HEK293 (cell line): ENCODE measurements at regions not wholly inside any gene's neighbourhood (a gene's known extent, or its start where the extent isn't known, plus 50 kb on each side); places are given as distances from the start of the nearest gene placed in this dataset.

ENCODE experiments used
- CTCF ChIA-PET: fragments of 350-600 bp; formaldehyde crosslinking; extraction: SDS; loops from one replicate; lab custom pipeline; 2021; ENCODE audit warnings: antibody characterized with exemption; lab: Yijun Ruan, JAX
- POLR2A ChIA-PET: fragments of 300-600 bp; formaldehyde crosslinking; extraction: SDS; loops from one replicate; lab custom pipeline; 2020; ENCODE audit warnings: antibody characterized with exemption, inconsistent platforms; lab: Yijun Ruan, JAX
- H3K27ac ChIP-seq: fragments of 200-500 bp; sonication (Bioruptor generic); 2 replicates; pipeline ENCODE4 v1.5.1; 2014; ENCODE audit warnings: low read depth, low read length, control low read depth, inconsistent platforms; ENCODE audit errors: extremely low read depth
- H3K36me3 ChIP-seq, 2 experiments: fragments of 200-500 bp in 1 of 2; sonication (Bioruptor generic) in 1 of 2; 1 replicate in 1 of 2; 2 replicates in 1 of 2; pipeline ENCODE4 v1.5.1; 2014 to 2017; ENCODE audit warnings: inconsistent platforms in 2 of 2, low read length in 2 of 2; ENCODE audit not compliant: control insufficient read depth in 2 of 2, insufficient read depth in 1 of 2
- H3K4me1 ChIP-seq: fragments of 200-500 bp; sonication (Bioruptor generic); 2 replicates; pipeline ENCODE4 v1.5.1; 2014; ENCODE audit warnings: mild to moderate bottlenecking, low read length, inconsistent platforms; ENCODE audit not compliant: control insufficient read depth, insufficient read depth
- H3K4me3 ChIP-seq: 2 replicates; pipeline ENCODE4 v1.5.1; 2011; ENCODE audit warnings: low read depth, mild to moderate bottlenecking, control low read depth, low read length, moderate library complexity
- H3K9me3 ChIP-seq: fragments of 200-500 bp; sonication (Bioruptor generic); 2 replicates; pipeline ENCODE4 v1.5.1; 2014; ENCODE audit warnings: low read depth, low read length, inconsistent platforms; ENCODE audit not compliant: control insufficient read depth, insufficient read depth
- KLF17 ChIP-seq: fragments of 450-650 bp; formaldehyde crosslinking; IDR thresholded peaks from 2 replicates; pipeline ENCODE4 v1.5.1; 2016; ENCODE audit warnings: missing biosample characterization, missing genetic modification characterization
- MEIS1 ChIP-seq: sonication (generic); formaldehyde crosslinking; IDR thresholded peaks from 2 replicates; pipeline ENCODE4 v1.8.1; 2022; ENCODE audit warnings: missing genetic modification reagents, mild to moderate bottlenecking, borderline replicate concordance
- MYNN ChIP-seq: fragments of 450-650 bp; formaldehyde crosslinking; IDR thresholded peaks from 2 replicates; pipeline ENCODE4 v1.5.1; 2016; ENCODE audit warnings: missing biosample characterization, missing genetic modification characterization, borderline replicate concordance
- OSR2 ChIP-seq: fragments of 450-650 bp; formaldehyde crosslinking; IDR thresholded peaks from 2 replicates; pipeline ENCODE4 v1.5.1; 2016; ENCODE audit warnings: missing biosample characterization, missing genetic modification characterization
- TRIM28 ChIP-seq: IDR thresholded peaks from 2 replicates; pipeline ENCODE4 v1.6.1; 2011; ENCODE audit warnings: low read length, control low read depth, borderline replicate concordance
- ZBTB1 ChIP-seq: fragments of 450-650 bp; formaldehyde crosslinking; IDR thresholded peaks from 2 replicates; pipeline ENCODE4 v1.5.1; 2016; ENCODE audit warnings: missing biosample characterization, missing genetic modification characterization
- ZFHX2 ChIP-seq: fragments of 450-650 bp; formaldehyde crosslinking; conservative IDR thresholded peaks from 2 replicates; pipeline ENCODE4 v1.5.1; 2016; ENCODE audit warnings: missing biosample characterization, missing genetic modification characterization
- ZFP37 ChIP-seq: fragments of 450-650 bp; formaldehyde crosslinking; IDR thresholded peaks from 2 replicates; pipeline ENCODE4 v1.5.1; 2016; ENCODE audit warnings: missing biosample characterization, missing genetic modification characterization
- ZNF140 ChIP-seq: fragments of 450-650 bp; formaldehyde crosslinking; IDR thresholded peaks from 2 replicates; pipeline ENCODE4 v1.5.1; 2016; ENCODE audit warnings: missing biosample characterization, missing genetic modification characterization
- ZNF148 ChIP-seq: fragments of 450-650 bp; formaldehyde crosslinking; IDR thresholded peaks from 2 replicates; pipeline ENCODE4 v1.5.0; 2017; ENCODE audit warnings: missing biosample characterization, missing genetic modification characterization, borderline replicate concordance
- ZNF19 ChIP-seq: fragments of 450-650 bp; formaldehyde crosslinking; IDR thresholded peaks from 2 replicates; pipeline ENCODE4; 2016; ENCODE audit warnings: missing biosample characterization, missing genetic modification characterization, low read depth
- ZNF426 ChIP-seq: fragments of 450-650 bp; formaldehyde crosslinking; IDR thresholded peaks from 2 replicates; pipeline ENCODE4 v1.5.1; 2017; ENCODE audit warnings: missing biosample characterization, missing genetic modification characterization, mild to moderate bottlenecking, inconsistent platforms, moderate library complexity
- ZNF514 ChIP-seq: fragments of 450-650 bp; formaldehyde crosslinking; IDR thresholded peaks from 2 replicates; pipeline ENCODE4 v1.5.1; 2016; ENCODE audit warnings: missing biosample characterization, missing genetic modification characterization
- ZNF518A ChIP-seq: fragments of 450-650 bp; formaldehyde crosslinking; conservative IDR thresholded peaks from 2 replicates; pipeline ENCODE4 v1.5.1; 2016; ENCODE audit warnings: low read depth, missing biosample characterization, missing genetic modification characterization
- ZNF629 ChIP-seq: fragments of 450-650 bp; formaldehyde crosslinking; IDR thresholded peaks from 2 replicates; pipeline ENCODE4 v1.5.1; 2017; ENCODE audit warnings: missing biosample characterization, missing genetic modification characterization
- ZNF670 ChIP-seq: fragments of 450-650 bp; formaldehyde crosslinking; IDR thresholded peaks from 2 replicates; pipeline ENCODE4 v1.5.1; 2016; ENCODE audit warnings: missing biosample characterization, missing genetic modification characterization, low read depth
- ZNF677 ChIP-seq: fragments of 450-650 bp; IDR thresholded peaks from 2 replicates; pipeline ENCODE4 v1.5.0; 2018; ENCODE audit warnings: missing biosample characterization, mild to moderate bottlenecking, missing genetic modification characterization, moderate library complexity
- TF ChIP-seq, protein P1 (sequence below): fragments of 450-650 bp; formaldehyde crosslinking; IDR thresholded peaks from 2 replicates; pipeline ENCODE4 v1.5.1; 2016; ENCODE audit warnings: missing biosample characterization, missing genetic modification characterization
- TF ChIP-seq, protein P2 (sequence below): sonication (generic); formaldehyde crosslinking; IDR thresholded peaks from 2 replicates; pipeline ENCODE4 v1.8.1; 2022; ENCODE audit warnings: mild to moderate bottlenecking, moderate library complexity, missing genetic modification reagents

GRCh38 chr6:103114582-103114981, 1721.1 kb downstream of the GRIK2 start:
- Histone ChIP-seq H3K4me3 (no peak overlapping the region), H3K4me1 (no peaks in the 10 kb centered on the region), H3K27ac (no peak overlapping the region), H3K9me3 (no peaks in the 10 kb centered on the region), H3K36me3 (no peaks in the 10 kb centered on the region)
- ChIA-PET CTCF (no interaction called here), POLR2A (no interaction called here)
- TF ChIP-seq ZNF140 (tag by site-specific recombination) (no peak), ZFHX2 (peak; percentile 46)

- TF ChIP-seq, protein P1, sequence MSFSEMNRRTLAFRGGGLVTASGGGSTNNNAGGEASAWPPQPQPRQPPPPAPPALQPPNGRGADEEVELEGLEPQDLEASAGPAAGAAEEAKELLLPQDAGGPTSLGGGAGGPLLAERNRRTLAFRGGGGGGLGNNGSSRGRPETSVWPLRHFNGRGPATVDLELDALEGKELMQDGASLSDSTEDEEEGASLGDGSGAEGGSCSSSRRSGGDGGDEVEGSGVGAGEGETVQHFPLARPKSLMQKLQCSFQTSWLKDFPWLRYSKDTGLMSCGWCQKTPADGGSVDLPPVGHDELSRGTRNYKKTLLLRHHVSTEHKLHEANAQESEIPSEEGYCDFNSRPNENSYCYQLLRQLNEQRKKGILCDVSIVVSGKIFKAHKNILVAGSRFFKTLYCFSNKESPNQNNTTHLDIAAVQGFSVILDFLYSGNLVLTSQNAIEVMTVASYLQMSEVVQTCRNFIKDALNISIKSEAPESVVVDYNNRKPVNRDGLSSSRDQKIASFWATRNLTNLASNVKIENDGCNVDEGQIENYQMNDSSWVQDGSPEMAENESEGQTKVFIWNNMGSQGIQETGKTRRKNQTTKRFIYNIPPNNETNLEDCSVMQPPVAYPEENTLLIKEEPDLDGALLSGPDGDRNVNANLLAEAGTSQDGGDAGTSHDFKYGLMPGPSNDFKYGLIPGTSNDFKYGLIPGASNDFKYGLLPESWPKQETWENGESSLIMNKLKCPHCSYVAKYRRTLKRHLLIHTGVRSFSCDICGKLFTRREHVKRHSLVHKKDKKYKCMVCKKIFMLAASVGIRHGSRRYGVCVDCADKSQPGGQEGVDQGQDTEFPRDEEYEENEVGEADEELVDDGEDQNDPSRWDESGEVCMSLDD: no peak
- TF ChIP-seq, protein P2, sequence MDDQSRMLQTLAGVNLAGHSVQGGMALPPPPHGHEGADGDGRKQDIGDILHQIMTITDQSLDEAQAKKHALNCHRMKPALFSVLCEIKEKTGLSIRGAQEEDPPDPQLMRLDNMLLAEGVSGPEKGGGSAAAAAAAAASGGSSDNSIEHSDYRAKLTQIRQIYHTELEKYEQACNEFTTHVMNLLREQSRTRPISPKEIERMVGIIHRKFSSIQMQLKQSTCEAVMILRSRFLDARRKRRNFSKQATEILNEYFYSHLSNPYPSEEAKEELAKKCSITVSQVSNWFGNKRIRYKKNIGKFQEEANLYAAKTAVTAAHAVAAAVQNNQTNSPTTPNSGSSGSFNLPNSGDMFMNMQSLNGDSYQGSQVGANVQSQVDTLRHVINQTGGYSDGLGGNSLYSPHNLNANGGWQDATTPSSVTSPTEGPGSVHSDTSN (CRISPR knock-in tag): no peak
- TF ChIP-seq KLF17 (tag by site-specific recombination) (no peak), ZNF19 (tag by site-specific recombination) (no peak), ZBTB1 (tag by site-specific recombination) (no peak), OSR2 (tag by site-specific recombination) (no peak), ZNF148 (tag by site-specific recombination) (no peak), MEIS1 (CRISPR knock-in tag) (no peak), ZNF514 (no peak), ZNF629 (tag by site-specific recombination) (no peak), ZNF426 (tag by site-specific recombination) (no peak), TRIM28 (no peak), MYNN (no peak), ZNF677 (tag by site-specific recombination) (no peak), ZNF518A (tag by site-specific recombination) (no peak), ZFP37 (tag by site-specific recombination) (no peak), ZNF670 (tag by site-specific recombination) (no peak)
- CTCF ChIA-PET: interaction anchor here (0.6 to 1.9 kb wide), 2 partner anchors 9 to 261 kb away, joined by 3 to 7 read pairs; no protein-coding TSS in a partner anchor
- Histone ChIP-seq H3K4me3 (no peak overlapping the region), H3K9me3 (no peaks in the 10 kb centered on the region), H3K4me1 (no peaks in the 10 kb centered on the region), H3K27ac (no peak overlapping the region), H3K36me3 (no peaks in the 10 kb centered on the region)
- POLR2A ChIA-PET: no interaction called here
Measured at GRCh38 chr6:103113416-103113815, 1719.9 kb downstream of the GRIK2 start.
